IMR-90 (cell line): ENCODE measurements at regions not wholly inside any gene's neighbourhood (a gene's known extent, or its start where the extent isn't known, plus 50 kb on each side); places are given as distances from the start of the nearest gene placed in this dataset.
A peak's percentile ranks its signal among the peaks of the same experiment; 100 is the strongest.

Experiments
- ATAC-seq: fragments of 200-7000 bp; cut with Tn5 transposase; 2 replicates; pipeline ENCODE4 v1.9.1; 2020; ENCODE audit warnings: low read depth, mild to moderate bottlenecking, moderate library complexity
- BruUV-seq: library from RNA; stranded (reverse); fragments of 400-500 nt; replicated peaks from 2 replicates; lab custom pipeline; 2021; lab: Mats Ljungman, UMichigan
- CTCF ChIA-PET: fragments of 300-600 bp; formaldehyde crosslinking; extraction: SDS; loops from one replicate; lab custom pipeline; 2021; ENCODE audit warnings: antibody characterized with exemption; lab: Yijun Ruan, JAX
- POLR2A ChIA-PET: fragments of 300-600 bp; sonication (Branson Sonifier 250); formaldehyde crosslinking; loops from one replicate; lab custom pipeline; 2022; ENCODE audit warnings: antibody characterized with exemption; ENCODE audit not compliant: unreplicated experiment; lab: Charles Lee
- DNase-seq: peaks from one replicate; pipeline ENCODE4 v3.0.0; 2013
- H2AFZ ChIP-seq: replicated peaks from 2 replicates; pipeline ENCODE3; 2013; ENCODE audit warnings: low read length, mild to moderate bottlenecking; ENCODE audit not compliant: poor library complexity
- H2AK5ac ChIP-seq: 2 replicates; pipeline ENCODE4 v1.6.1; 2013; ENCODE audit warnings: low read depth, low read length, inconsistent platforms
- H2AK9ac ChIP-seq: replicated peaks from 2 replicates; pipeline ENCODE3; 2013; ENCODE audit warnings: mild to moderate bottlenecking, low read depth, low read length, moderate library complexity; ENCODE audit not compliant: poor library complexity
- H2BK120ac ChIP-seq: 2 replicates; pipeline ENCODE4 v1.6.1; 2013; ENCODE audit warnings: low read depth, low read length, inconsistent platforms
- H2BK15ac ChIP-seq: 3 replicates; pipeline ENCODE4 v1.6.1; 2013; ENCODE audit warnings: low read depth, low read length, inconsistent platforms
- H2BK20ac ChIP-seq: 2 replicates; pipeline ENCODE4 v1.6.1; 2013; ENCODE audit warnings: low read depth, mild to moderate bottlenecking, inconsistent platforms, low read length, moderate library complexity
- H2BK5ac ChIP-seq: 2 replicates; pipeline ENCODE4 v1.6.1; 2013; ENCODE audit warnings: mild to moderate bottlenecking, low read depth, low read length, inconsistent platforms; ENCODE audit not compliant: poor library complexity, severe bottlenecking
- H3K14ac ChIP-seq: replicated peaks from 2 replicates; pipeline ENCODE4 v1.6.1; 2013; ENCODE audit warnings: low read depth, low read length, inconsistent platforms
- H3K18ac ChIP-seq: 2 replicates; pipeline ENCODE4 v1.6.1; 2013; ENCODE audit warnings: low read depth, low read length, control low read depth
- H3K23ac ChIP-seq: 2 replicates; pipeline ENCODE4 v1.6.1; 2013; ENCODE audit warnings: low read depth, low read length, inconsistent platforms
- H3K27ac ChIP-seq: 2 replicates; pipeline ENCODE4 v1.5.1; 2013; ENCODE audit warnings: mild to moderate bottlenecking, control low read depth, low read length; ENCODE audit not compliant: insufficient read depth
- H3K27me3 ChIP-seq: 2 replicates; pipeline ENCODE4 v1.6.1; 2013; ENCODE audit warnings: low read length; ENCODE audit not compliant: control insufficient read depth, insufficient read depth
- H3K36me3 ChIP-seq: 2 replicates; pipeline ENCODE4 v1.6.1; 2013; ENCODE audit warnings: low read length, mixed read lengths; ENCODE audit not compliant: control insufficient read depth, insufficient read depth
- H3K4ac ChIP-seq: 2 replicates; pipeline ENCODE4 v1.6.1; 2013; ENCODE audit warnings: low read depth, low read length, inconsistent platforms
- H3K4me1 ChIP-seq: 2 replicates; pipeline ENCODE4 v1.6.1; 2013; ENCODE audit warnings: low read length, mixed read lengths; ENCODE audit not compliant: control insufficient read depth, insufficient read depth
- H3K4me2 ChIP-seq: 2 replicates; pipeline ENCODE4 v1.6.1; 2013; ENCODE audit warnings: low read depth, mild to moderate bottlenecking, control low read depth, low read length, moderate library complexity
- H3K4me3 ChIP-seq: 2 replicates; pipeline ENCODE4 v1.5.1; 2013; ENCODE audit warnings: low read depth, mild to moderate bottlenecking, control low read depth, low read length, moderate library complexity; ENCODE audit not compliant: insufficient read depth
- H3K56ac ChIP-seq: 2 replicates; pipeline ENCODE4 v1.6.1; 2013; ENCODE audit warnings: low read length, inconsistent platforms; ENCODE audit not compliant: insufficient read depth; ENCODE audit errors: extremely low read depth
- H3K79me1 ChIP-seq, 2 experiments: 2 replicates each; pipeline ENCODE4 v1.6.1; 2013; ENCODE audit warnings: low read length in 2 of 2, inconsistent platforms in 1 of 2, low read depth in 1 of 2
- H3K9ac ChIP-seq: 2 replicates; pipeline ENCODE4 v1.6.1; 2013; ENCODE audit warnings: low read depth, low read length, control low read depth
- H3K9me1 ChIP-seq: 2 replicates; pipeline ENCODE4 v1.6.1; 2013; ENCODE audit warnings: low read length, inconsistent platforms; ENCODE audit not compliant: insufficient read depth
- H3K9me3 ChIP-seq: 2 replicates; pipeline ENCODE4 v1.6.1; 2013; ENCODE audit warnings: low read length; ENCODE audit not compliant: control insufficient read depth, insufficient read depth
- H4K20me1 ChIP-seq: 2 replicates; pipeline ENCODE4 v1.6.1; 2013; ENCODE audit warnings: low read length, inconsistent platforms; ENCODE audit not compliant: insufficient read depth
- H4K5ac ChIP-seq: 2 replicates; pipeline ENCODE4 v1.6.1; 2013; ENCODE audit warnings: mild to moderate bottlenecking, low read depth, low read length, control low read depth
- H4K8ac ChIP-seq, 2 experiments: 2 replicates each; pipeline ENCODE4 v1.6.1; 2013; ENCODE audit warnings: low read depth in 2 of 2, low read length in 2 of 2, control low read depth in 1 of 2, inconsistent platforms in 1 of 2
- H4K91ac ChIP-seq: 2 replicates; pipeline ENCODE4 v1.6.1; 2013; ENCODE audit warnings: low read depth, low read length, inconsistent platforms; ENCODE audit not compliant: insufficient read depth
- CEBPB ChIP-seq: IDR thresholded peaks from 2 replicates; pipeline ENCODE4 v1.6.1; 2012; ENCODE audit warnings: low read depth, low read length, improper control_type of control experiment
- CHD1 ChIP-seq: IDR thresholded peaks from 2 replicates; pipeline ENCODE4 v1.6.1; 2012; ENCODE audit warnings: low read depth, low read length, improper control_type of control experiment
- CTCF ChIP-seq: conservative IDR thresholded peaks from 2 replicates; pipeline ENCODE4 v1.5.1; 2012; ENCODE audit warnings: mild to moderate bottlenecking, low read depth, low read length, improper control_type of control experiment
- ELK1 ChIP-seq: fragments of 150-350 bp; IDR thresholded peaks from 2 replicates; pipeline ENCODE4 v1.6.1; 2016; ENCODE audit warnings: low read depth, mild to moderate bottlenecking, low read length, moderate library complexity, borderline replicate concordance
- FOS ChIP-seq: fragments of 150-350 bp; IDR thresholded peaks from 2 replicates; pipeline ENCODE4 v1.6.1; 2016; ENCODE audit warnings: low read depth, low read length
- MAFK ChIP-seq: IDR thresholded peaks from 2 replicates; pipeline ENCODE4 v1.6.1; 2012; ENCODE audit warnings: low read depth, low read length, improper control_type of control experiment
- MAZ ChIP-seq: IDR thresholded peaks from 2 replicates; pipeline ENCODE4 v1.6.1; 2012; ENCODE audit warnings: low read depth, mild to moderate bottlenecking, low read length, improper control_type of control experiment, moderate library complexity, borderline replicate concordance
- RFX5 ChIP-seq: IDR thresholded peaks from 2 replicates; pipeline ENCODE4 v1.8.0; 2012; ENCODE audit warnings: low read depth, mild to moderate bottlenecking, low read length, moderate library complexity
- WGBS, 2 experiments: methylation state at CpG; one replicate each; pipeline versions ENCODE4 v1.1.5 to v1.1.7; 2013; ENCODE audit warnings: missing lambda C conversion rate in 2 of 2; ENCODE audit not compliant: insufficient read length in 1 of 2; ENCODE audit errors: extremely low coverage in 2 of 2; 5-methylcytosine and 5-hydroxymethylcytosine counted together
- dilution Hi-C: fragments of 300-500 bp; cut with HindIII; formaldehyde crosslinking; loops from one replicate; pipeline ENCODE4 v1.14.3; 2018; ENCODE audit warnings: low sequenced_read_pairs; ENCODE audit not compliant: unreplicated experiment
- in situ Hi-C: fragments of 300-500 bp; cut with MboI; formaldehyde crosslinking; loops from 3 replicates; pipeline ENCODE4 v1.14.3; 2019; ENCODE audit warnings: low sequenced_read_pairs, inconsistent platforms, mixed read lengths
- intact Hi-C: fragments of 100-400 bp; cut with micrococcal nuclease; formaldehyde crosslinking; loops from 2 replicates; pipeline ENCODE4 v1.10.0; 2022

- no peak overlapping the region; the same call in 1 of the 2 replicates for H3K18ac ChIP-seq
- no peak overlapping the region for H2AK5ac ChIP-seq
- no peak overlapping the region for H3K4me2 ChIP-seq
- peak; percentile 76 for DNase-seq
- no peak overlapping the region for H4K91ac ChIP-seq
- H3K79me1 ChIP-seq: no peaks in the 10 kb centered on the region
- no peaks in the 10 kb centered on the region for H3K9me3 ChIP-seq
- H2BK15ac ChIP-seq: 0 out of 3 replicates have a peak overlapping the region, but pooled peaks have one; percentile 14
- peak overlapping the region; percentile 52; the same call in 1 of the 2 replicates for H2BK120ac ChIP-seq
- in situ Hi-C loops (no loop called here), dilution Hi-C loops (no loop called here), intact Hi-C loops (no loop called here)
- no peaks in the 10 kb centered on the region for H3K27me3 ChIP-seq
- no peaks in the 10 kb centered on the region for H4K20me1 ChIP-seq
- no TSS peak for BruUV-seq
- no peak overlapping the region for H3K9ac ChIP-seq
- no peak overlapping the region for H3K27ac ChIP-seq
- no peak overlapping the region for H4K5ac ChIP-seq
- no peak overlapping the region for H2AFZ ChIP-seq
- ATAC-seq: peak; percentile 89
- H2BK5ac ChIP-seq: peak overlapping the region; percentile 23
- no peak overlapping the region for H2AK9ac ChIP-seq
- CTCF ChIA-PET: no interaction called here
- no peaks in the 10 kb centered on the region for H3K36me3 ChIP-seq
- H3K23ac ChIP-seq: no peak overlapping the region
- H3K4ac ChIP-seq: no peak overlapping the region
- H3K14ac ChIP-seq: no peak overlapping the region
- H3K9me1 ChIP-seq: no peaks in the 10 kb centered on the region
- no CpG with 5 or more reads among the region's 2 CpGs for WGBS, 2 experiments
- no peak for TF ChIP-seq CHD1
- TF ChIP-seq CTCF: no peak
- no peak for TF ChIP-seq MAZ
- no peak for TF ChIP-seq CEBPB
- TF ChIP-seq FOS: peak; percentile 66
- TF ChIP-seq ELK1: no peak
- no peak for TF ChIP-seq MAFK
- no peak for TF ChIP-seq RFX5
- peak overlapping the region in 1 of 2 experiments; percentile 49; a peak in 2 of 4 replicates for H4K8ac ChIP-seq
- no peak overlapping the region for H2BK20ac ChIP-seq
- no peak overlapping the region for H3K56ac ChIP-seq
- peaks cover 2% of the 10 kb centered on the region for H3K4me1 ChIP-seq
- H3K4me3 ChIP-seq: no peak overlapping the region
- POLR2A ChIA-PET: no interaction called here
Observed at GRCh38 chr1:98277118-98277517, 356.3 kb upstream of the DPYD start.
